ENCODE measurements at regions not wholly inside any gene's neighbourhood (a gene's known extent, or its start where the extent isn't known, plus 50 kb on each side); places are given as distances from the start of the nearest gene placed in this dataset.

- TF ChIP-seq, protein P1, sequence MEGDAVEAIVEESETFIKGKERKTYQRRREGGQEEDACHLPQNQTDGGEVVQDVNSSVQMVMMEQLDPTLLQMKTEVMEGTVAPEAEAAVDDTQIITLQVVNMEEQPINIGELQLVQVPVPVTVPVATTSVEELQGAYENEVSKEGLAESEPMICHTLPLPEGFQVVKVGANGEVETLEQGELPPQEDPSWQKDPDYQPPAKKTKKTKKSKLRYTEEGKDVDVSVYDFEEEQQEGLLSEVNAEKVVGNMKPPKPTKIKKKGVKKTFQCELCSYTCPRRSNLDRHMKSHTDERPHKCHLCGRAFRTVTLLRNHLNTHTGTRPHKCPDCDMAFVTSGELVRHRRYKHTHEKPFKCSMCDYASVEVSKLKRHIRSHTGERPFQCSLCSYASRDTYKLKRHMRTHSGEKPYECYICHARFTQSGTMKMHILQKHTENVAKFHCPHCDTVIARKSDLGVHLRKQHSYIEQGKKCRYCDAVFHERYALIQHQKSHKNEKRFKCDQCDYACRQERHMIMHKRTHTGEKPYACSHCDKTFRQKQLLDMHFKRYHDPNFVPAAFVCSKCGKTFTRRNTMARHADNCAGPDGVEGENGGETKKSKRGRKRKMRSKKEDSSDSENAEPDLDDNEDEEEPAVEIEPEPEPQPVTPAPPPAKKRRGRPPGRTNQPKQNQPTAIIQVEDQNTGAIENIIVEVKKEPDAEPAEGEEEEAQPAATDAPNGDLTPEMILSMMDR (IDR thresholded peaks at IDR 0.05), result no peak
- Histone ChIP-seq H3K9me3 (ENCODE audit: control insufficient read depth, low read length) (no peaks in the 10 kb centered on the region), H3K27ac (no peak overlapping the region), H2AFZ (no peak overlapping the region), H3K36me3 (ENCODE audit: control insufficient read depth, insufficient read depth, low read length) (no peaks in the 10 kb centered on the region), H3K4me3 (ENCODE audit: low read depth, low read length) (no peak overlapping the region), H3K9ac (no peak overlapping the region), H3K27me3 (ENCODE audit: control insufficient read depth, insufficient read depth, low read length) (no peaks in the 10 kb centered on the region), H3K79me2 (no peaks in the 10 kb centered on the region), H3K4me2 (ENCODE audit: low read length) (no peak overlapping the region), H3K4me1 (no peaks in the 10 kb centered on the region)
Measured at GRCh38 chr2:129681788-129682187, 297.7 kb upstream of the RAB6C start.

GRCh38 chr2:129689653-129690448, 289.6 kb upstream of the RAB6C start:
- H3K4me3 ChIP-seq (ENCODE audit: low read depth, low read length), result no peak overlapping the region
- TF ChIP-seq, protein P1 (IDR thresholded peaks at IDR 0.05), result no peak
- no peak overlapping the region for H3K27ac ChIP-seq
- H3K4me2 ChIP-seq (ENCODE audit: low read length), result no peak overlapping the region
- no peaks in the 10 kb centered on the region for H3K4me1 ChIP-seq
- no peaks in the 10 kb centered on the region for H3K36me3 ChIP-seq (ENCODE audit: control insufficient read depth, insufficient read depth, low read length)
- H3K79me2 ChIP-seq, result no peaks in the 10 kb centered on the region
- H2AFZ ChIP-seq, result no peak overlapping the region
- H3K27me3 ChIP-seq (ENCODE audit: control insufficient read depth, insufficient read depth, low read length), result no peaks in the 10 kb centered on the region
- H3K9me3 ChIP-seq (ENCODE audit: control insufficient read depth, low read length), result no peaks in the 10 kb centered on the region
- H3K9ac ChIP-seq, result no peak overlapping the region

DNA sequence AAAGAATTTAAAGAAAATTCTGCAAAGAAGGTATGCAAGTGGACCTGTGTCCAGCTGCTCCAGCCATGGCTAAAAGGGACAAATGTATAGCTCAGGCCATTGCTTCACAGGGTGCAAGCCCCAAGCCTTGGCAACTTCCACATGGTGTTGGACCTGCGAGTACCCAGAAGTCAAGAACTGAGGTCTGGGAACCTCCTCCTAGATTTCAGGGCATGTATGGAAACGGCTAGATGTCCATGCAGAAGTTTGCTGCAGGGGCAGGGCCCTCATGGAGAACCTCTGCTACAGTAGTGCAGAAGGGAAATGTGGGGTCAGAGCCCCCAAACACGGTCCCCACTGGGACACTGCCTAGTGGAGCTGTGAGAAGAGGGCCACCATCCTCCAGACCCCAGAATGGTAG, 284.0 kb upstream of the RAB6C start:
- H3K79me2 ChIP-seq, result no peaks in the 10 kb centered on the region
- no peaks in the 10 kb centered on the region for H3K36me3 ChIP-seq (ENCODE audit: control insufficient read depth, insufficient read depth, low read length)
- no peak overlapping the region for H3K9ac ChIP-seq
- no peak overlapping the region for H3K4me3 ChIP-seq (ENCODE audit: low read depth, low read length)
- no peaks in the 10 kb centered on the region for H3K9me3 ChIP-seq (ENCODE audit: control insufficient read depth, low read length)
- TF ChIP-seq, protein P1 (IDR thresholded peaks at IDR 0.05), result no peak
- no peak overlapping the region for H2AFZ ChIP-seq
- no peaks in the 10 kb centered on the region for H3K4me1 ChIP-seq
- no peak overlapping the region for H3K4me2 ChIP-seq (ENCODE audit: low read length)
- H3K27ac ChIP-seq, result no peak overlapping the region
- H3K27me3 ChIP-seq (ENCODE audit: control insufficient read depth, insufficient read depth, low read length), result no peaks in the 10 kb centered on the region

GRCh38 chr2:129698593-129698992, 280.9 kb upstream of the RAB6C start:
- TF ChIP-seq, protein P1 (IDR thresholded peaks at IDR 0.05), result no peak
- Histone ChIP-seq H3K9me3 (ENCODE audit: control insufficient read depth, low read length) (no peaks in the 10 kb centered on the region), H3K27ac (no peak overlapping the region), H3K79me2 (no peaks in the 10 kb centered on the region), H3K4me2 (ENCODE audit: low read length) (no peak overlapping the region), H2AFZ (no peak overlapping the region), H3K9ac (no peak overlapping the region), H3K27me3 (ENCODE audit: control insufficient read depth, insufficient read depth, low read length) (no peaks in the 10 kb centered on the region), H3K4me1 (no peaks in the 10 kb centered on the region), H3K36me3 (ENCODE audit: control insufficient read depth, insufficient read depth, low read length) (no peaks in the 10 kb centered on the region), H3K4me3 (ENCODE audit: low read depth, low read length) (no peak overlapping the region)

Measured in parathyroid adenoma (tissue), 2 donors.